Activated CD4-positive, alpha-beta T cell treated with anti-CD3 and anti-CD28 coated beads, Interleukin-2, amount 10 ng/mL, durations not matched to agents 7 days and 5 days (primary cell): ENCODE measurements at regions not wholly inside any gene's neighbourhood (a gene's known extent, or its start where the extent isn't known, plus 50 kb on each side); places are given as distances from the start of the nearest gene placed in this dataset.

ENCODE experiments used
- CTCF ChIA-PET: fragments of 350-600 bp; sonication (Branson Sonifier 250); formaldehyde crosslinking; loops from one replicate; lab custom pipeline; 2021; ENCODE audit warnings: antibody characterized with exemption; lab: Charles Lee
- POLR2A ChIA-PET: fragments of 350-600 bp; sonication (Branson Sonifier 250); formaldehyde crosslinking; loops from one replicate; lab custom pipeline; 2021; ENCODE audit warnings: antibody characterized with exemption; lab: Charles Lee
- DNase-seq: peaks from one replicate; pipeline ENCODE4 v3.0.0-alpha.2; 2020
- H3K27ac Mint-ChIP-seq: one replicate; pipeline ENCODE4 v1.8.0; 2021; ENCODE audit warnings: mild to moderate bottlenecking, moderate library complexity, mixed read lengths
- H3K27me3 Mint-ChIP-seq: one replicate; pipeline ENCODE4 v1.8.0; 2021; ENCODE audit warnings: mixed read lengths
- H3K36me3 Mint-ChIP-seq: one replicate; pipeline ENCODE4 v1.8.0; 2021; ENCODE audit warnings: low read depth, mixed read lengths
- H3K4me1 Mint-ChIP-seq: one replicate; pipeline ENCODE4 v1.8.0; 2021; ENCODE audit warnings: mixed read lengths
- H3K4me3 Mint-ChIP-seq: one replicate; pipeline ENCODE4 v1.8.0; 2021; ENCODE audit warnings: mild to moderate bottlenecking, moderate library complexity, mixed read lengths
- H3K9me3 Mint-ChIP-seq: one replicate; pipeline ENCODE4 v1.8.0; 2021; ENCODE audit warnings: mixed read lengths

- no peak overlapping the region for H3K4me3 Mint-ChIP-seq
- no peak for DNase-seq
- no peak overlapping the region for H3K27ac Mint-ChIP-seq
- CTCF ChIA-PET, result no interaction called here
- no peaks in the 10 kb centered on the region for H3K9me3 Mint-ChIP-seq
- no peaks in the 10 kb centered on the region for H3K27me3 Mint-ChIP-seq
- no peaks in the 10 kb centered on the region for H3K4me1 Mint-ChIP-seq
- POLR2A ChIA-PET, result no interaction called here
- no peaks in the 10 kb centered on the region for H3K36me3 Mint-ChIP-seq
Observed at GRCh38 chr12:102638777-102639176, 158.4 kb upstream of the IGF1 start.

GRCh38 chr12:102633981-102634605 lies 153.7 kb upstream of the IGF1 start:
- no peaks in the 10 kb centered on the region for H3K27me3 Mint-ChIP-seq
- ChIA-PET POLR2A (no interaction called here), CTCF (no interaction called here)
- no peaks in the 10 kb centered on the region for H3K4me1 Mint-ChIP-seq
- no peaks in the 10 kb centered on the region for H3K9me3 Mint-ChIP-seq
- DNase-seq, result no peak
- H3K27ac Mint-ChIP-seq, result no peak overlapping the region
- H3K36me3 Mint-ChIP-seq, result no peaks in the 10 kb centered on the region
- no peak overlapping the region for H3K4me3 Mint-ChIP-seq

- H3K27ac Mint-ChIP-seq, result no peak overlapping the region
- no peaks in the 10 kb centered on the region for H3K27me3 Mint-ChIP-seq
- ChIA-PET CTCF (no interaction called here), POLR2A (no interaction called here)
- H3K36me3 Mint-ChIP-seq, result no peaks in the 10 kb centered on the region
- no peak for DNase-seq
- no peak overlapping the region for H3K4me3 Mint-ChIP-seq
- no peaks in the 10 kb centered on the region for H3K4me1 Mint-ChIP-seq
- H3K9me3 Mint-ChIP-seq, result peaks cover 4% of the 10 kb centered on the region
Observed at GRCh38 chr12:102631274-102631673, 150.9 kb upstream of the IGF1 start.

- no peaks in the 10 kb centered on the region for H3K27me3 Mint-ChIP-seq
- no peak for DNase-seq
Observed at GRCh38 chr12:102629262-102629888, 149.0 kb upstream of the IGF1 start.

GRCh38 chr12:102625819-102626218 lies 145.5 kb upstream of the IGF1 start:
- Mint-ChIP-seq H3K27me3 (no peaks in the 10 kb centered on the region), H3K36me3 (no peaks in the 10 kb centered on the region), H3K4me3 (no peak overlapping the region), H3K4me1 (no peaks in the 10 kb centered on the region), H3K27ac (no peak overlapping the region), H3K9me3 (peaks cover 4% of the 10 kb centered on the region)
- POLR2A ChIA-PET, result no interaction called here
- DNase-seq, result no peak
- CTCF ChIA-PET, result no interaction called here

More at GRCh38 chr12:102629262-102629888, 149.0 kb upstream of the IGF1 start:
- Mint-ChIP-seq H3K9me3 (peaks cover 4% of the 10 kb centered on the region), H3K27ac (no peak overlapping the region), H3K36me3 (no peaks in the 10 kb centered on the region), H3K4me3 (no peak overlapping the region), H3K4me1 (no peaks in the 10 kb centered on the region)
- CTCF ChIA-PET, result interaction anchor here (0.9 kb wide), 1 partner anchor 36 kb away, joined by 3 read pairs; no protein-coding TSS in a partner anchor
- POLR2A ChIA-PET, result no interaction called here

- H3K4me1 Mint-ChIP-seq, result no peaks in the 10 kb centered on the region
- DNase-seq, result no peak
- ChIA-PET CTCF (no interaction called here), POLR2A (no interaction called here)
- H3K36me3 Mint-ChIP-seq, result no peaks in the 10 kb centered on the region
- H3K9me3 Mint-ChIP-seq, result peaks cover 4% of the 10 kb centered on the region
- no peaks in the 10 kb centered on the region for H3K27me3 Mint-ChIP-seq
- no peak overlapping the region for H3K27ac Mint-ChIP-seq
- no peak overlapping the region for H3K4me3 Mint-ChIP-seq
Observed at GRCh38 chr12:102622618-102623017, 142.3 kb upstream of the IGF1 start.

- no peaks in the 10 kb centered on the region for H3K27me3 Mint-ChIP-seq
- H3K4me3 Mint-ChIP-seq, result no peak overlapping the region
- no peaks in the 10 kb centered on the region for H3K4me1 Mint-ChIP-seq
- ChIA-PET POLR2A (no interaction called here), CTCF (no interaction called here)
- no peak overlapping the region for H3K27ac Mint-ChIP-seq
- DNase-seq, result no peak
- H3K36me3 Mint-ChIP-seq, result no peaks in the 10 kb centered on the region
- no peaks in the 10 kb centered on the region for H3K9me3 Mint-ChIP-seq
Observed at GRCh38 chr12:102618197-102618877, 138.0 kb upstream of the IGF1 start.

- Mint-ChIP-seq H3K36me3 (no peaks in the 10 kb centered on the region), H3K9me3 (peaks cover 2% of the 10 kb centered on the region), H3K4me3 (no peak overlapping the region), H3K27ac (no peak overlapping the region), H3K27me3 (no peaks in the 10 kb centered on the region), H3K4me1 (no peaks in the 10 kb centered on the region)
- ChIA-PET POLR2A (no interaction called here), CTCF (no interaction called here)
- DNase-seq, result no peak
Observed at GRCh38 chr12:102616692-102617091, 136.3 kb upstream of the IGF1 start.

- Mint-ChIP-seq H3K27ac (no peak overlapping the region), H3K9me3 (peaks cover 16% of the 10 kb centered on the region), H3K4me3 (no peak overlapping the region), H3K36me3 (no peaks in the 10 kb centered on the region), H3K27me3 (no peaks in the 10 kb centered on the region), H3K4me1 (no peaks in the 10 kb centered on the region)
- ChIA-PET POLR2A (no interaction called here), CTCF (interaction anchor here (0.7 kb wide), 1 partner anchor 497 kb away, joined by 3 read pairs; no protein-coding TSS in a partner anchor)
- no peak for DNase-seq
Observed at GRCh38 chr12:102611995-102612394, 131.6 kb upstream of the IGF1 start.

GRCh38 chr12:102609996-102610395 lies 129.6 kb upstream of the IGF1 start:
- H3K27me3 Mint-ChIP-seq, result no peaks in the 10 kb centered on the region
- ChIA-PET POLR2A (no interaction called here), CTCF (no interaction called here)
- H3K36me3 Mint-ChIP-seq, result no peaks in the 10 kb centered on the region
- H3K4me3 Mint-ChIP-seq, result no peak overlapping the region
- no peaks in the 10 kb centered on the region for H3K4me1 Mint-ChIP-seq
- peaks cover 17% of the 10 kb centered on the region for H3K9me3 Mint-ChIP-seq
- no peak overlapping the region for H3K27ac Mint-ChIP-seq
- DNase-seq, result no peak

- DNase-seq, result no peak
- ChIA-PET POLR2A (no interaction called here), CTCF (no interaction called here)
- H3K27ac Mint-ChIP-seq, result no peak overlapping the region
- H3K4me1 Mint-ChIP-seq, result no peaks in the 10 kb centered on the region
- peaks cover 12% of the 10 kb centered on the region for H3K9me3 Mint-ChIP-seq
- H3K36me3 Mint-ChIP-seq, result no peaks in the 10 kb centered on the region
- no peaks in the 10 kb centered on the region for H3K27me3 Mint-ChIP-seq
- H3K4me3 Mint-ChIP-seq, result no peak overlapping the region
Observed at GRCh38 chr12:102603021-102603420, 122.7 kb upstream of the IGF1 start.

GRCh38 chr12:102602521-102602920 lies 122.2 kb upstream of the IGF1 start:
- DNase-seq, result no peak

GRCh38 chr12:102601621-102602020 lies 121.3 kb upstream of the IGF1 start:
- no peaks in the 10 kb centered on the region for H3K27me3 Mint-ChIP-seq
- DNase-seq, result no peak
- ChIA-PET CTCF (no interaction called here), POLR2A (no interaction called here)
- no peaks in the 10 kb centered on the region for H3K4me1 Mint-ChIP-seq
- H3K4me3 Mint-ChIP-seq, result no peak overlapping the region
- no peak overlapping the region for H3K27ac Mint-ChIP-seq
- no peaks in the 10 kb centered on the region for H3K36me3 Mint-ChIP-seq
- H3K9me3 Mint-ChIP-seq, result no peaks in the 10 kb centered on the region

More at GRCh38 chr12:102602521-102602920, 122.2 kb upstream of the IGF1 start:
- POLR2A ChIA-PET, result no interaction called here
- CTCF ChIA-PET, result no interaction called here
- Mint-ChIP-seq H3K27me3 (no peaks in the 10 kb centered on the region), H3K4me1 (no peaks in the 10 kb centered on the region), H3K27ac (no peak overlapping the region), H3K4me3 (no peak overlapping the region), H3K9me3 (peaks cover 7% of the 10 kb centered on the region), H3K36me3 (no peaks in the 10 kb centered on the region)
